Hepatocyte (in vitro differentiated cells): ENCODE measurements at regions not wholly inside any gene's neighbourhood (a gene's known extent, or its start where the extent isn't known, plus 50 kb on each side); places are given as distances from the start of the nearest gene placed in this dataset.

Source experiments
- DNase-seq: peaks from one replicate; pipeline ENCODE4 v3.0.0-alpha.2; 2016; ENCODE audit warnings: low spot score
- H2AFZ ChIP-seq: fragments of 200-600 bp; sonication (generic); 2 replicates; pipeline ENCODE4 v1.6.0; 2016; ENCODE audit warnings: antibody characterized with exemption, mild to moderate bottlenecking
- H3K27ac ChIP-seq: fragments of 200-600 bp; sonication (generic); 2 replicates; pipeline ENCODE4 v1.5.1; 2016; ENCODE audit warnings: mild to moderate bottlenecking
- H3K27me3 ChIP-seq: fragments of 200-600 bp; sonication (generic); 2 replicates; pipeline ENCODE4 v1.6.1; 2016
- H3K36me3 ChIP-seq: fragments of 200-600 bp; sonication (generic); replicated peaks from 2 replicates; pipeline ENCODE4 v1.5.1; 2016; ENCODE audit warnings: low read depth; ENCODE audit not compliant: insufficient read depth
- H3K4me1 ChIP-seq: fragments of 200-600 bp; sonication (generic); 2 replicates; pipeline ENCODE4 v1.5.1; 2016; ENCODE audit warnings: mild to moderate bottlenecking, moderate library complexity; ENCODE audit not compliant: insufficient read depth
- H3K4me2 ChIP-seq: fragments of 200-600 bp; sonication (generic); 2 replicates; pipeline ENCODE4 v1.6.0; 2016
- H3K4me3 ChIP-seq: fragments of 200-600 bp; sonication (generic); 2 replicates; pipeline ENCODE4 v1.5.1; 2016; ENCODE audit warnings: mild to moderate bottlenecking
- H3K79me2 ChIP-seq: fragments of 200-600 bp; sonication (generic); 2 replicates; pipeline ENCODE4 v1.6.0; 2017; ENCODE audit warnings: mild to moderate bottlenecking
- H3K9me2 ChIP-seq: fragments of 200-600 bp; sonication (generic); replicated peaks from 2 replicates; pipeline ENCODE4 v1.6.0; 2017; ENCODE audit warnings: mild to moderate bottlenecking; ENCODE audit not compliant: insufficient read depth
- H3K9me3 ChIP-seq: fragments of 200-600 bp; sonication (generic); 2 replicates; pipeline ENCODE4 v1.5.1; 2016; ENCODE audit warnings: low read depth, mild to moderate bottlenecking
- H4K20me1 ChIP-seq: fragments of 200-600 bp; sonication (generic); 2 replicates; pipeline ENCODE4 v1.6.0; 2016; ENCODE audit warnings: mild to moderate bottlenecking; ENCODE audit not compliant: insufficient read depth, poor library complexity, severe bottlenecking
- CTCF ChIP-seq: fragments of 200-600 bp; sonication (generic); IDR thresholded peaks from 2 replicates; pipeline ENCODE4 v1.5.1; 2016; ENCODE audit warnings: antibody characterized with exemption, mild to moderate bottlenecking; ENCODE audit not compliant: poor library complexity
- EZH2 ChIP-seq: fragments of 200-600 bp; sonication (generic); IDR thresholded peaks from 2 replicates; pipeline ENCODE4 v1.6.1; 2016; ENCODE audit warnings: antibody characterized with exemption, mild to moderate bottlenecking, borderline replicate concordance
- EZH2phosphoT487 ChIP-seq: fragments of 200-600 bp; sonication (generic); IDR thresholded peaks from one replicate; pipeline ENCODE4 v1.6.1; 2018; ENCODE audit warnings: antibody characterized with exemption, mild to moderate bottlenecking, low read depth, moderate library complexity; ENCODE audit not compliant: unreplicated experiment, severe bottlenecking
- WGBS: methylation state at CpG from one replicate; pipeline ENCODE4 v1.1.6; 2016; ENCODE audit warnings: low lambda C conversion rate; ENCODE audit errors: missing lambda C conversion rate; 5-methylcytosine and 5-hydroxymethylcytosine counted together

GRCh38 chr11:116698080-116698479, 74.7 kb downstream of the BUD13 start:
- no peaks in the 10 kb centered on the region for H3K9me2 ChIP-seq
- no peaks in the 10 kb centered on the region for H3K4me1 ChIP-seq
- no peaks in the 10 kb centered on the region for H3K9me3 ChIP-seq
- H3K4me3 ChIP-seq = no peak overlapping the region
- DNase-seq = no peak
- no peaks in the 10 kb centered on the region for H3K36me3 ChIP-seq
- no peak for TF ChIP-seq CTCF
- no peak for TF ChIP-seq EZH2phosphoT487
- no peak for TF ChIP-seq EZH2
- H3K27ac ChIP-seq = no peak overlapping the region
- no peak overlapping the region for H3K4me2 ChIP-seq
- H3K27me3 ChIP-seq = peaks cover 9% of the 10 kb centered on the region
- no peaks in the 10 kb centered on the region for H3K79me2 ChIP-seq
- WGBS = 67% methylated on average over 1 of the region's 1 CpG
- H2AFZ ChIP-seq = no peak overlapping the region
- no peaks in the 10 kb centered on the region for H4K20me1 ChIP-seq

GRCh38 chr11:116697639-116698038, 75.1 kb downstream of the BUD13 start:
- Histone ChIP-seq H3K4me3 (no peak overlapping the region), H3K4me1 (no peaks in the 10 kb centered on the region), H2AFZ (no peak overlapping the region), H3K27ac (no peak overlapping the region), H4K20me1 (no peaks in the 10 kb centered on the region), H3K9me3 (no peaks in the 10 kb centered on the region), H3K9me2 (no peaks in the 10 kb centered on the region), H3K79me2 (no peaks in the 10 kb centered on the region), H3K27me3 (peaks cover 9% of the 10 kb centered on the region), H3K4me2 (no peak overlapping the region), H3K36me3 (no peaks in the 10 kb centered on the region)
- DNase-seq = no peak
- WGBS = 80% methylated on average over 7 of the region's 7 CpGs
- no peak for TF ChIP-seq EZH2phosphoT487
- TF ChIP-seq CTCF = no peak
- no peak for TF ChIP-seq EZH2

GRCh38 chr11:116697011-116697410, 75.8 kb downstream of the BUD13 start:
- H4K20me1 ChIP-seq = no peaks in the 10 kb centered on the region
- H3K27ac ChIP-seq = no peak overlapping the region
- 67% methylated on average over 4 of the region's 4 CpGs for WGBS
- H3K4me2 ChIP-seq = no peak overlapping the region
- no peak for TF ChIP-seq EZH2
- no peak for TF ChIP-seq CTCF
- H3K9me2 ChIP-seq = no peaks in the 10 kb centered on the region
- no peak overlapping the region for H3K4me3 ChIP-seq
- no peaks in the 10 kb centered on the region for H3K36me3 ChIP-seq
- H2AFZ ChIP-seq = no peak overlapping the region
- H3K9me3 ChIP-seq = no peaks in the 10 kb centered on the region
- DNase-seq = peak; percentile 44
- peaks cover 9% of the 10 kb centered on the region for H3K27me3 ChIP-seq
- H3K79me2 ChIP-seq = no peaks in the 10 kb centered on the region
- no peaks in the 10 kb centered on the region for H3K4me1 ChIP-seq

GRCh38 chr11:116696381-116696941, 76.3 kb downstream of the BUD13 start:
- no peak for DNase-seq
- no peaks in the 10 kb centered on the region for H3K9me2 ChIP-seq
- no peak overlapping the region for H3K4me3 ChIP-seq
- H3K36me3 ChIP-seq = no peaks in the 10 kb centered on the region
- no peak overlapping the region for H3K27ac ChIP-seq
- H4K20me1 ChIP-seq = no peaks in the 10 kb centered on the region
- no peak overlapping the region for H2AFZ ChIP-seq
- no peaks in the 10 kb centered on the region for H3K4me1 ChIP-seq
- no peaks in the 10 kb centered on the region for H3K79me2 ChIP-seq
- no peak overlapping the region for H3K4me2 ChIP-seq
- peaks cover 9% of the 10 kb centered on the region for H3K27me3 ChIP-seq
- H3K9me3 ChIP-seq = no peaks in the 10 kb centered on the region
- 48% methylated on average over 5 of the region's 11 CpGs for WGBS
- TF ChIP-seq CTCF (no peak), EZH2phosphoT487 (no peak), EZH2 (no peak)
